Astrocyte (in vitro differentiated cells and primary cell): ENCODE measurements at regions not wholly inside any gene's neighbourhood (a gene's known extent, or its start where the extent isn't known, plus 50 kb on each side); places are given as distances from the start of the nearest gene placed in this dataset.

ENCODE experiments used
- DNase-seq: peaks from one replicate; pipeline ENCODE4 v3.0.0-alpha.2; 2010; ENCODE audit warnings: low read depth
- FAIRE-seq: peaks from 2 replicates; lab custom pipeline; 2011; peaks lifted over from hg19 to GRCh38; lab: Jason Lieb, UNC
- H2AFZ ChIP-seq: 2 replicates; pipeline ENCODE4 v1.6.0; 2012; ENCODE audit warnings: low read depth, low read length, inconsistent platforms
- H3K27ac ChIP-seq: 2 replicates; pipeline ENCODE4 v1.5.1; 2011; ENCODE audit warnings: low read depth, low read length, inconsistent platforms
- H3K27me3 ChIP-seq: 2 replicates; pipeline ENCODE4 v1.6.0; 2011; ENCODE audit warnings: low read length, inconsistent platforms; ENCODE audit not compliant: insufficient read depth
- H3K36me3 ChIP-seq: 2 replicates; pipeline ENCODE4 v1.5.1; 2011; ENCODE audit warnings: low read length, inconsistent platforms; ENCODE audit not compliant: insufficient read depth
- H3K4me1 ChIP-seq: 2 replicates; pipeline ENCODE4 v1.5.1; 2011; ENCODE audit warnings: low read length, inconsistent platforms; ENCODE audit not compliant: insufficient read depth
- H3K4me2 ChIP-seq: 2 replicates; pipeline ENCODE4 v1.6.0; 2012; ENCODE audit warnings: low read length, inconsistent platforms
- H3K4me3 ChIP-seq: 2 replicates; pipeline ENCODE4 v1.5.1; 2011; ENCODE audit warnings: low read depth, mild to moderate bottlenecking, low read length, inconsistent platforms; ENCODE audit not compliant: insufficient read depth
- H3K79me2 ChIP-seq: 2 replicates; pipeline ENCODE4 v1.6.0; 2012; ENCODE audit warnings: mild to moderate bottlenecking, low read length, inconsistent platforms; ENCODE audit not compliant: insufficient read depth
- H3K9ac ChIP-seq: 2 replicates; pipeline ENCODE4 v1.6.0; 2012; ENCODE audit warnings: mild to moderate bottlenecking, low read length, inconsistent platforms
- H3K9me3 ChIP-seq: 2 replicates; pipeline ENCODE4 v1.5.1; 2012; ENCODE audit warnings: low read depth, mild to moderate bottlenecking, low read length, inconsistent platforms; ENCODE audit not compliant: insufficient read depth
- H4K20me1 ChIP-seq: 2 replicates; pipeline ENCODE4 v1.6.0; 2012; ENCODE audit warnings: low read length, inconsistent platforms; ENCODE audit not compliant: insufficient read depth
- H3K27ac Mint-ChIP-seq: one replicate; pipeline ENCODE4 v1.8.0; 2021; ENCODE audit warnings: mild to moderate bottlenecking, mixed read lengths; ENCODE audit not compliant: unreplicated experiment
- H3K27me3 Mint-ChIP-seq: one replicate; pipeline ENCODE4 v1.8.0; 2021; ENCODE audit warnings: low read depth, mixed read lengths; ENCODE audit not compliant: unreplicated experiment
- H3K36me3 Mint-ChIP-seq: one replicate; pipeline ENCODE4 v1.8.0; 2021; ENCODE audit warnings: low read depth, mixed read lengths; ENCODE audit not compliant: unreplicated experiment
- H3K4me1 Mint-ChIP-seq: one replicate; pipeline ENCODE4 v1.8.0; 2021; ENCODE audit warnings: low read depth, mixed read lengths; ENCODE audit not compliant: unreplicated experiment
- H3K4me3 Mint-ChIP-seq: one replicate; pipeline ENCODE4 v1.8.0; 2021; ENCODE audit warnings: mild to moderate bottlenecking, moderate library complexity, mixed read lengths; ENCODE audit not compliant: unreplicated experiment
- H3K9me3 Mint-ChIP-seq: one replicate; pipeline ENCODE4 v1.8.0; 2021; ENCODE audit warnings: mild to moderate bottlenecking, mixed read lengths; ENCODE audit not compliant: unreplicated experiment
- EZH2 ChIP-seq: IDR thresholded peaks from 2 replicates; pipeline ENCODE4 v1.6.1; 2012; ENCODE audit warnings: mild to moderate bottlenecking, low read length, inconsistent platforms; ENCODE audit not compliant: insufficient read depth
- TF ChIP-seq, protein P1 (sequence below): IDR thresholded peaks from 2 replicates; pipeline ENCODE4 v1.5.1; 2011; ENCODE audit warnings: low read depth, mild to moderate bottlenecking, inconsistent platforms, low read length, moderate library complexity; ENCODE audit not compliant: insufficient read depth

DNA sequence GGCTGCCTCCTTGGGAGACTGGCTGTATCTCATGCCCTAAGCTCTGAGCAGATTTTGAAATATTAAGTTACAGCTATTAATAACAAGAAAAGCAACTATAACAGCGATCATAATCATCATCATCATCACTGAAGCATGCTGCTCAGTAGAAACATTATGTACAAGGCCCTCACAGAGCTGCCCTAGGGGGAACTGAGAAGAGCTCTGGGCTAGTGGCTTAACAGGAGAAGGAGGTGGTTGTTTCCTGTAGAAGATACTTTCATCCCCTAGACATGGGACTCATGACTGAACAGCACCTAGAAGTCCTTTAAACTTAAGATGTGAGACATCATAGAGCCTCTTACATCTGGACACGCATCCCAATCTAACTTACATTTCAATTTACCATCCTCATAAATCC, 332.8 kb upstream of the PLET1 start:
- no peaks in the 10 kb centered on the region for H3K79me2 ChIP-seq
- H3K9ac ChIP-seq, result no peak overlapping the region
- no peaks in the 10 kb centered on the region for H3K9me3 ChIP-seq
- Mint-ChIP-seq H3K27ac (no peak overlapping the region), H3K9me3 (peaks cover 2% of the 10 kb centered on the region), H3K4me1 (peaks cover 6% of the 10 kb centered on the region), H3K27me3 (peaks cover 19% of the 10 kb centered on the region), H3K4me3 (no peak overlapping the region), H3K36me3 (no peaks in the 10 kb centered on the region)
- H3K36me3 ChIP-seq, result no peaks in the 10 kb centered on the region
- DNase-seq, result no peak
- H3K4me3 ChIP-seq, result no peak overlapping the region
- H3K27ac ChIP-seq, result no peak overlapping the region
- no peaks in the 10 kb centered on the region for H3K27me3 ChIP-seq
- FAIRE-seq, result no peak
- H3K4me2 ChIP-seq, result no peak overlapping the region
- H3K4me1 ChIP-seq, result peaks cover 1% of the 10 kb centered on the region
- H2AFZ ChIP-seq, result no peak overlapping the region
- TF ChIP-seq, protein P1, sequence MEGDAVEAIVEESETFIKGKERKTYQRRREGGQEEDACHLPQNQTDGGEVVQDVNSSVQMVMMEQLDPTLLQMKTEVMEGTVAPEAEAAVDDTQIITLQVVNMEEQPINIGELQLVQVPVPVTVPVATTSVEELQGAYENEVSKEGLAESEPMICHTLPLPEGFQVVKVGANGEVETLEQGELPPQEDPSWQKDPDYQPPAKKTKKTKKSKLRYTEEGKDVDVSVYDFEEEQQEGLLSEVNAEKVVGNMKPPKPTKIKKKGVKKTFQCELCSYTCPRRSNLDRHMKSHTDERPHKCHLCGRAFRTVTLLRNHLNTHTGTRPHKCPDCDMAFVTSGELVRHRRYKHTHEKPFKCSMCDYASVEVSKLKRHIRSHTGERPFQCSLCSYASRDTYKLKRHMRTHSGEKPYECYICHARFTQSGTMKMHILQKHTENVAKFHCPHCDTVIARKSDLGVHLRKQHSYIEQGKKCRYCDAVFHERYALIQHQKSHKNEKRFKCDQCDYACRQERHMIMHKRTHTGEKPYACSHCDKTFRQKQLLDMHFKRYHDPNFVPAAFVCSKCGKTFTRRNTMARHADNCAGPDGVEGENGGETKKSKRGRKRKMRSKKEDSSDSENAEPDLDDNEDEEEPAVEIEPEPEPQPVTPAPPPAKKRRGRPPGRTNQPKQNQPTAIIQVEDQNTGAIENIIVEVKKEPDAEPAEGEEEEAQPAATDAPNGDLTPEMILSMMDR, result no peak
- no peak for TF ChIP-seq EZH2
- H4K20me1 ChIP-seq, result no peaks in the 10 kb centered on the region

DNA sequence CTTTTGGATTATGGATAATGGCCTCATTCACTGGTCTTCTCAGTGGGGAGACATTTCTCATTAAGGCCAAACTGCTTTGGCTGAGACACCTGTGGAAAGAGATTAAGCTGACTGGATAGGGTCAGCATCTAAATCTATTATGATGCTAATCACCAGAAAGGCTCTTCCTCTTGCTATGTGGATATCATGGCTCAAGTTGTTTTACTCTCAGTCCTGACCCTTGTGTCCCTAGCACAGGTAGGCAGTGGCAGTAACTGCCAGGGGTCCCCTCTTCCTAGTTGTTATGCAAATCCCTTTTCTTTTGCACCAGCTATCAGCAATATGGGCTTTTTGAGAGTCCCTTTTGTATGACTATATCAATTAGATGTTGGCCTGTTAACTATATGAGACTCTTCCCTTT, 335.7 kb upstream of the PLET1 start:
- no peaks in the 10 kb centered on the region for H3K4me1 Mint-ChIP-seq
- TF ChIP-seq, protein P1, result no peak
- TF ChIP-seq EZH2, result no peak
- Histone ChIP-seq H2AFZ (no peak overlapping the region), H4K20me1 (no peaks in the 10 kb centered on the region), H3K9ac (no peak overlapping the region), H3K4me1 (no peaks in the 10 kb centered on the region), H3K27me3 (no peaks in the 10 kb centered on the region), H3K4me3 (no peak overlapping the region), H3K36me3 (no peaks in the 10 kb centered on the region), H3K9me3 (no peaks in the 10 kb centered on the region), H3K27ac (no peak overlapping the region), H3K4me2 (no peak overlapping the region), H3K79me2 (no peaks in the 10 kb centered on the region)
- no peak overlapping the region for H3K27ac Mint-ChIP-seq
- no peak for FAIRE-seq
- DNase-seq, result no peak
- peaks cover 2% of the 10 kb centered on the region for H3K9me3 Mint-ChIP-seq
- no peak overlapping the region for H3K4me3 Mint-ChIP-seq
- H3K27me3 Mint-ChIP-seq, result no peaks in the 10 kb centered on the region
- H3K36me3 Mint-ChIP-seq, result no peaks in the 10 kb centered on the region

DNA sequence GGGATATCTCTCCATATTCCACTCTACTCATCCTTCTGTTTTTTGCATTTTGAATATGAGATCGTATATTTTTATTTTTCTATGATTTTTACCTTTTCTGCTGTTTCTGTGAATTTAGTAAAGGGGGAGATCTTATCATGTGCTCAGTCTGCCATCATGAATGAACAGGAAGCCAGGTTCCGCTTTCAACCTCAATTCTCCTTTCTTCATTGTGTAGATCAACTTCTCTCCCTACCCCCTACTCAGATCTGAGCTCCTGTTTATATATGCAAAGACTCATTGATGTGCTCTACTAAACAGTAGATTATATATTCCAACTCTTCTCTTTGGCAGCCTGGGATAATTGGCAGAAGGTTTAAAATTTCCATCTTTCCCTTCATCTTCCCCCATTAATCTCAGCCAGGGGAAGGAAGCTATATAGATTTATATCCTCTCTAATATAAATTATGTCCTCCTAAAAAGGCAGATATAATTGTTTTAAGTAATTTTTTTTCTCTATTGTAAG, 336.7 kb upstream of the PLET1 start:
- H3K27ac ChIP-seq, result no peak overlapping the region
- H3K4me3 ChIP-seq, result no peak overlapping the region
- H3K36me3 ChIP-seq, result no peaks in the 10 kb centered on the region
- H3K9ac ChIP-seq, result no peak overlapping the region
- TF ChIP-seq EZH2, result no peak
- TF ChIP-seq, protein P1, result no peak
- H3K27me3 ChIP-seq, result no peaks in the 10 kb centered on the region
- H3K9me3 ChIP-seq, result no peaks in the 10 kb centered on the region
- H3K27ac Mint-ChIP-seq, result no peak overlapping the region
- no peaks in the 10 kb centered on the region for H3K4me1 ChIP-seq
- no peak for DNase-seq
- H3K79me2 ChIP-seq, result no peaks in the 10 kb centered on the region
- H3K27me3 Mint-ChIP-seq, result no peaks in the 10 kb centered on the region
- H3K9me3 Mint-ChIP-seq, result peaks cover 2% of the 10 kb centered on the region
- no peak overlapping the region for H2AFZ ChIP-seq
- no peak overlapping the region for H3K4me2 ChIP-seq
- no peaks in the 10 kb centered on the region for H3K36me3 Mint-ChIP-seq
- H3K4me1 Mint-ChIP-seq, result no peaks in the 10 kb centered on the region
- no peaks in the 10 kb centered on the region for H4K20me1 ChIP-seq
- no peak overlapping the region for H3K4me3 Mint-ChIP-seq
- FAIRE-seq, result no peak
